GM21529 (cell line): ENCODE measurements at regions not wholly inside any gene's neighbourhood (a gene's known extent, or its start where the extent isn't known, plus 50 kb on each side); places are given as distances from the start of the nearest gene placed in this dataset.

Experiments used
- ATAC-seq: cut with Tn5 transposase; IDR thresholded peaks from one replicate; pipeline ENCODE4 v1.9.1; 2021; ENCODE audit not compliant: unreplicated experiment

- ATAC-seq, result no peak
Measured at GRCh38 chr16:86987746-86988670, 329.2 kb downstream of the C16orf95 start.

- ATAC-seq, result no peak
Measured at GRCh38 chr16:86988920-86989696, 328.1 kb downstream of the C16orf95 start.

GRCh38 chr16:86990451-86990850, 326.7 kb downstream of the C16orf95 start:
- no peak for ATAC-seq

- ATAC-seq, result no peak
Measured at GRCh38 chr16:86991679-86992078, 325.5 kb downstream of the C16orf95 start.

- no peak for ATAC-seq
Measured at GRCh38 chr16:86992587-86992986, 324.6 kb downstream of the C16orf95 start.

GRCh38 chr16:86993426-86994110, 323.6 kb downstream of the C16orf95 start:
- no peak for ATAC-seq

- no peak for ATAC-seq
Measured at GRCh38 chr16:86994215-86994614, 323.0 kb downstream of the C16orf95 start.

- ATAC-seq, result no peak
Measured at GRCh38 chr16:86994651-86995171, 322.5 kb downstream of the C16orf95 start.

GRCh38 chr16:86995456-86995855, 321.7 kb downstream of the C16orf95 start:
- ATAC-seq, result no peak

GRCh38 chr16:86996081-86996480, 321.1 kb downstream of the C16orf95 start:
- ATAC-seq, result no peak

- no peak for ATAC-seq
Measured at GRCh38 chr16:86997058-86997457, 320.1 kb downstream of the C16orf95 start.

- ATAC-seq, result no peak
Measured at GRCh38 chr16:86998196-86999001, 318.8 kb downstream of the C16orf95 start.

- no peak for ATAC-seq
Measured at GRCh38 chr16:87000001-87000400, 317.2 kb downstream of the C16orf95 start.

GRCh38 chr16:87002717-87003413, 314.3 kb downstream of the C16orf95 start:
- ATAC-seq, result no peak

GRCh38 chr16:87003414-87003755, 313.8 kb downstream of the C16orf95 start:
- ATAC-seq, result no peak

- no peak for ATAC-seq
Measured at GRCh38 chr16:87006021-87006420, 311.2 kb downstream of the C16orf95 start.

- no peak for ATAC-seq
Measured at GRCh38 chr16:87006789-87007745, 310.1 kb downstream of the C16orf95 start.

GRCh38 chr16:87007907-87008306, 309.3 kb downstream of the C16orf95 start:
- ATAC-seq, result no peak

GRCh38 chr16:87008664-87009063, 308.5 kb downstream of the C16orf95 start:
- ATAC-seq, result no peak
